EL (cell line): ENCODE measurements at regions not wholly inside any gene's neighbourhood (a gene's known extent, or its start where the extent isn't known, plus 50 kb on each side); places are given as distances from the start of the nearest gene placed in this dataset.
"Not testable (repeated sequence)": the region's sequence is repeated elsewhere in the genome, so short reads cannot be mapped to it uniquely, and the experiment has no call there.

Experiments
- DNase-seq: peaks from one replicate; pipeline ENCODE4 v3.0.0-alpha.2; 2016

- DNase-seq = peak; percentile 54
Measured at GRCh38 chr17:13204607-13205237, 186.9 kb upstream of the ELAC2 start.

- no peak for DNase-seq
Measured at GRCh38 chr17:13202835-13203234, 185.0 kb upstream of the ELAC2 start.

GRCh38 chr17:13200671-13201070 lies 182.8 kb upstream of the ELAC2 start:
- no peak for DNase-seq

- DNase-seq = no peak
Measured at GRCh38 chr17:13199425-13199824, 181.6 kb upstream of the ELAC2 start.

- DNase-seq = no peak
Measured at GRCh38 chr17:13197586-13197985, 179.8 kb upstream of the ELAC2 start.

- DNase-seq = no peak
Measured at GRCh38 chr17:13194887-13195286, 177.1 kb upstream of the ELAC2 start.

GRCh38 chr17:13182854-13183253 lies 165.0 kb upstream of the ELAC2 start:
- no peak for DNase-seq

- DNase-seq = no peak
Measured at GRCh38 chr17:13182450-13182849, 164.6 kb upstream of the ELAC2 start.

GRCh38 chr17:13181683-13182082 lies 163.9 kb upstream of the ELAC2 start:
- DNase-seq = no peak

- DNase-seq = no peak
Measured at GRCh38 chr17:13176436-13176835, 158.6 kb upstream of the ELAC2 start.

- DNase-seq = no peak
Measured at GRCh38 chr17:13171790-13172189, 154.0 kb upstream of the ELAC2 start.

- no peak for DNase-seq
Measured at GRCh38 chr17:13162361-13162760, 144.5 kb upstream of the ELAC2 start.

- DNase-seq = no peak
Measured at GRCh38 chr17:13160790-13161189, 143.0 kb upstream of the ELAC2 start.

GRCh38 chr17:13160296-13160695 lies 142.5 kb upstream of the ELAC2 start:
- peak; percentile 39 for DNase-seq

- DNase-seq = peak; percentile 16
Measured at GRCh38 chr17:13158494-13159240, 140.8 kb upstream of the ELAC2 start.

- peak; percentile 4 for DNase-seq
Measured at GRCh38 chr17:13157656-13158055, 139.8 kb upstream of the ELAC2 start.

- DNase-seq = no peak
Measured at GRCh38 chr17:13154930-13155329, 137.1 kb upstream of the ELAC2 start.

- peak; percentile 25 for DNase-seq
Measured at GRCh38 chr17:13154398-13154797, 136.6 kb upstream of the ELAC2 start.

- peak; percentile 65 for DNase-seq
Measured at GRCh38 chr17:13153036-13153435, 135.2 kb upstream of the ELAC2 start.

GRCh38 chr17:13152501-13152900 lies 134.7 kb upstream of the ELAC2 start:
- peak; percentile 45 for DNase-seq

- DNase-seq = not testable (repeated sequence)
Measured at GRCh38 chr17:13150738-13151137, 132.9 kb upstream of the ELAC2 start.

- no peak for DNase-seq
Measured at GRCh38 chr17:13143001-13143400, 125.2 kb upstream of the ELAC2 start.

- DNase-seq = peak; percentile 42
Measured at GRCh38 chr17:13140750-13141149, 122.9 kb upstream of the ELAC2 start.

- DNase-seq = no peak
Measured at GRCh38 chr17:13135506-13135905, 117.7 kb upstream of the ELAC2 start.

GRCh38 chr17:13134076-13134475 lies 116.2 kb upstream of the ELAC2 start:
- peak; percentile 5 for DNase-seq
